Calu3 (cell line): ENCODE measurements at regions not wholly inside any gene's neighbourhood (a gene's known extent, or its start where the extent isn't known, plus 50 kb on each side); places are given as distances from the start of the nearest gene placed in this dataset.

ENCODE experiments used
- BruUV-seq: library from RNA; stranded (reverse); fragments of 400-500 nt; replicated peaks from 2 replicates; lab custom pipeline; 2021; lab: Mats Ljungman, UMichigan
- CTCF ChIA-PET: fragments of 300-600 bp; sonication (Branson Sonifier 250); formaldehyde crosslinking; loops from one replicate; lab custom pipeline; 2022; ENCODE audit warnings: antibody characterized with exemption; lab: Charles Lee
- DNase-seq: peaks from one replicate; pipeline ENCODE4 v3.0.0; 2022
- H3K27ac Mint-ChIP-seq: one replicate; pipeline ENCODE4 v1.8.0; 2022; ENCODE audit warnings: mixed read lengths; ENCODE audit not compliant: unreplicated experiment
- H3K27me3 Mint-ChIP-seq: one replicate; pipeline ENCODE4 v1.8.0; 2022; ENCODE audit warnings: mixed read lengths; ENCODE audit not compliant: unreplicated experiment
- H3K36me3 Mint-ChIP-seq: one replicate; pipeline ENCODE4 v1.8.0; 2022; ENCODE audit warnings: mild to moderate bottlenecking, moderate library complexity, mixed read lengths; ENCODE audit not compliant: insufficient read depth, unreplicated experiment
- H3K4me1 Mint-ChIP-seq: one replicate; pipeline ENCODE4 v1.8.0; 2022; ENCODE audit warnings: mild to moderate bottlenecking, low read depth, mixed read lengths; ENCODE audit not compliant: unreplicated experiment
- H3K4me3 Mint-ChIP-seq: one replicate; pipeline ENCODE4 v1.8.0; 2022; ENCODE audit warnings: mild to moderate bottlenecking, low read depth, moderate library complexity, mixed read lengths; ENCODE audit not compliant: unreplicated experiment
- H3K9me3 Mint-ChIP-seq: one replicate; pipeline ENCODE4 v1.8.0; 2022; ENCODE audit warnings: low read depth, mixed read lengths; ENCODE audit not compliant: unreplicated experiment
- intact Hi-C: fragments of 100-400 bp; cut with micrococcal nuclease; formaldehyde crosslinking; loops from one replicate; pipeline ENCODE4 v1.10.0; 2022; ENCODE audit not compliant: unreplicated experiment
- TF ChIP-seq, protein P1 (sequence below): fragments of 200-600 bp; IDR thresholded peaks from one replicate; pipeline ENCODE4 v1.8.0; 2022; ENCODE audit warnings: antibody characterized with exemption; ENCODE audit not compliant: unreplicated experiment

- Mint-ChIP-seq H3K4me3 (no peak overlapping the region), H3K9me3 (peaks cover 2% of the 10 kb centered on the region), H3K36me3 (no peaks in the 10 kb centered on the region), H3K27ac (no peak overlapping the region), H3K27me3 (no peaks in the 10 kb centered on the region), H3K4me1 (peaks cover 19% of the 10 kb centered on the region)
- no TSS peak for BruUV-seq
- intact Hi-C loops = no loop called here
- TF ChIP-seq, protein P1, sequence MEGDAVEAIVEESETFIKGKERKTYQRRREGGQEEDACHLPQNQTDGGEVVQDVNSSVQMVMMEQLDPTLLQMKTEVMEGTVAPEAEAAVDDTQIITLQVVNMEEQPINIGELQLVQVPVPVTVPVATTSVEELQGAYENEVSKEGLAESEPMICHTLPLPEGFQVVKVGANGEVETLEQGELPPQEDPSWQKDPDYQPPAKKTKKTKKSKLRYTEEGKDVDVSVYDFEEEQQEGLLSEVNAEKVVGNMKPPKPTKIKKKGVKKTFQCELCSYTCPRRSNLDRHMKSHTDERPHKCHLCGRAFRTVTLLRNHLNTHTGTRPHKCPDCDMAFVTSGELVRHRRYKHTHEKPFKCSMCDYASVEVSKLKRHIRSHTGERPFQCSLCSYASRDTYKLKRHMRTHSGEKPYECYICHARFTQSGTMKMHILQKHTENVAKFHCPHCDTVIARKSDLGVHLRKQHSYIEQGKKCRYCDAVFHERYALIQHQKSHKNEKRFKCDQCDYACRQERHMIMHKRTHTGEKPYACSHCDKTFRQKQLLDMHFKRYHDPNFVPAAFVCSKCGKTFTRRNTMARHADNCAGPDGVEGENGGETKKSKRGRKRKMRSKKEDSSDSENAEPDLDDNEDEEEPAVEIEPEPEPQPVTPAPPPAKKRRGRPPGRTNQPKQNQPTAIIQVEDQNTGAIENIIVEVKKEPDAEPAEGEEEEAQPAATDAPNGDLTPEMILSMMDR = no peak
- CTCF ChIA-PET = no interaction called here
- no peak for DNase-seq
Measured at GRCh38 chr2:164384434-164384833, 236.8 kb downstream of the GRB14 start.

- CTCF ChIA-PET = no interaction called here
- no peak overlapping the region for H3K4me3 Mint-ChIP-seq
- no peaks in the 10 kb centered on the region for H3K36me3 Mint-ChIP-seq
- DNase-seq = no peak
- no peak overlapping the region for H3K27ac Mint-ChIP-seq
- TF ChIP-seq, protein P1 = no peak
- intact Hi-C loops = no loop called here
- BruUV-seq = no TSS peak
- H3K4me1 Mint-ChIP-seq = no peaks in the 10 kb centered on the region
- H3K27me3 Mint-ChIP-seq = no peaks in the 10 kb centered on the region
- peaks cover 4% of the 10 kb centered on the region for H3K9me3 Mint-ChIP-seq
Measured at GRCh38 chr2:164371916-164372315, 249.4 kb downstream of the GRB14 start.

DNA sequence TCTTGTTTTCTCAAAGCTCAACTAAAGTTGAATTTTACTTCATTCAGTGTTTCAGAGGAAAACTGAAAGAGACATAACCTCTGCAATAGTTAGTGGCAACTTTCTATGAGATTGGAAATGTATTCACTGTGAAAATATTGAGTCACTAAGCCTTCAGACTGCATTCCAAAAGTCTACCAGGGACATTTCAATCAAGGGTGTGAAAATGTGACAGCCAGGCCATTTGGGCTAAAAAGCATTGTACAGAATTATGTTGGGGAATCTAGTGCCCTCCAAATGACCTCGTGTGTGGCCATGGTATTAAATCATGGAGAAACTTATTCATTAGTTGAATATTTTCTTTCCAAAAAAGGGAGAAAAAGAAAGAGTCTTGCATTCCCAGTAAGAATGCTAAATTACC lies 251.9 kb downstream of the GRB14 start:
- H3K27ac Mint-ChIP-seq = no peak overlapping the region
- BruUV-seq = no TSS peak
- H3K4me1 Mint-ChIP-seq = no peaks in the 10 kb centered on the region
- H3K36me3 Mint-ChIP-seq = no peaks in the 10 kb centered on the region
- intact Hi-C loops = no loop called here
- H3K4me3 Mint-ChIP-seq = no peak overlapping the region
- H3K9me3 Mint-ChIP-seq = peaks cover 4% of the 10 kb centered on the region
- DNase-seq = no peak
- TF ChIP-seq, protein P1 = no peak
- H3K27me3 Mint-ChIP-seq = no peaks in the 10 kb centered on the region
- CTCF ChIA-PET = no interaction called here

DNA sequence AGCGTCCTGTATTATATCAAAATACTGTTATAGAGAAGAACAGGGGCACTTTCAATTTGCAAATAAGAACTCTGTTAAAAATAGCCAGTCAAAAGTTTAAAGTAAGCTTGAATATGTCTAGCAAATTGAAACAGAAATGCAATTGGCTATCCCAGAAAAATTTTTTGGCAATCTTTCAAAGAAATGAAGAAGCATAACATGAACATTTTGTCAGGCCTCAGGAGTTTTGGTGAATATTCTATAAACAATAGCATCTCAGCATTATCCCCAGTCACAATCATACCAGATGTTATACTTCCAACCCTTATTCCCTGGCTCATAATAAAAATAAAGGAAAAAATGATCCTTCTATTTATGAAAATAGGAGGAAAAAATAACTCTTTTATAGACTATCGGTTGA lies 252.4 kb downstream of the GRB14 start:
- Mint-ChIP-seq H3K4me3 (no peak overlapping the region), H3K27ac (no peak overlapping the region), H3K9me3 (peaks cover 4% of the 10 kb centered on the region), H3K4me1 (no peaks in the 10 kb centered on the region), H3K27me3 (no peaks in the 10 kb centered on the region), H3K36me3 (no peaks in the 10 kb centered on the region)
- TF ChIP-seq, protein P1 = no peak
- intact Hi-C loops = no loop called here
- CTCF ChIA-PET = no interaction called here
- BruUV-seq = no TSS peak
- DNase-seq = no peak

DNA sequence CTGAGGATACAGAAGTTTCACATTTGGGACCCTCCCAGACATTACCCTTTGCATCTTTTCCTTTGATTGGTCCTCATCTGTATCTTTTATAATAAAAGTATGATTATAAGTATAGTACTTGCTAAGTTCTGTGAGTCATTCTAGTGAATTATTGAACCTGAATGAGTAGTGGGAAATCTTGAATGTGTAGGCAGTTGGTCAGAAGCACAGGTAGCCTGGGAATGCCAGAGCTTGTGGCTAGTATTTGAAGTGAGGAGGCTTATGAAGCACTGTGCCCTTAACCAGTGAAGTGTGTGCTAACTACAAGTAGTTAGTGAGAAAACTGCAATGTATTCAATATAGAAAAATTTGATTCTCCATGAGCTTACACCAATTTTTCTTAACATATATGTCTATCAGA lies 257.6 kb downstream of the GRB14 start:
- TF ChIP-seq, protein P1 = no peak
- no peaks in the 10 kb centered on the region for H3K36me3 Mint-ChIP-seq
- DNase-seq = no peak
- BruUV-seq = no TSS peak
- no peak overlapping the region for H3K27ac Mint-ChIP-seq
- intact Hi-C loops = no loop called here
- no peaks in the 10 kb centered on the region for H3K4me1 Mint-ChIP-seq
- CTCF ChIA-PET = no interaction called here
- no peak overlapping the region for H3K4me3 Mint-ChIP-seq
- H3K27me3 Mint-ChIP-seq = no peaks in the 10 kb centered on the region
- peaks cover 3% of the 10 kb centered on the region for H3K9me3 Mint-ChIP-seq
